Activated CD4-positive, alpha-beta T cell treated with anti-CD3 and anti-CD28 coated beads for 48 hours (primary cell): ENCODE measurements at regions not wholly inside any gene's neighbourhood (a gene's known extent, or its start where the extent isn't known, plus 50 kb on each side); places are given as distances from the start of the nearest gene placed in this dataset.
A peak's percentile ranks its signal among the peaks of the same experiment; 100 is the strongest.

Experiments used
- DNase-seq: peaks from one replicate; pipeline ENCODE4 v3.0.0-alpha.2; 2020

DNA sequence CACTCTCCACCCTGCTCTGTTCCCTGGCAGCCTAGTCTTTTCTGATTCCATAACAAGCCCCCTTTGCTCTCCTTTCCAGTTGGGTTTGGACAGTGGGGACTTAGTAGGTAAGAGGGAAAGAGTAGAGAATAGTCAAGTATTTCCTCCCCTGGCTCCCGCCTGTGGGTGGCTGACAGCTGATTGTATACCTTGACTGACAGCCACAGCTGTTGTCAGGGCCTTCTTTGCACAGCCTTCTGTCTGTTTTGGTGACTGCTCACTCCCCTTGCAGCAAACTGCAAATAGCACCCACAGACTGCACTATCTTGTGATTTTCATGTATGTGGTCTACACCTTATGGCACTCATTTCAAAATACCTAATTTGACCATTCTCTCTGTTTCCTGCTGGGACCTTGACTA is 486.3 kb downstream of the ACTR3B start:
- no peak for DNase-seq

DNA sequence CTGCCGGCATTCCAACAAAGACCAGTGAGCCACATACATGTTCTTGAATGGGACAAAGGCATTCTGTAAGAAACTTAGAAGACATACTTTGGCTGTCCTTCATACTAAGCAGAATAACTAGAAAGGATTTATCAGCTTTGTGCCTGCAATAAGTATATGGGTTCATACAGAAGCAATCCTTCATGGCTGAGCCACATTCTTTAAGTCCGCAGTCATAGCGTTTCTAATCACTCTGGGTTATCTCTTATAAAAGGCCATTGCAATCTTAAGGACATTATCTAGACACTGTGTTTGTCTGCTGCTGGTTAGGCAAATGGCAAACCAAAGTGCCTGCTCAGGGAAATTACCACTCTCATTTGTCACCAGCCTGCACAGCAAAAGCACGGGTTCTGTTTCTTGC is 488.4 kb downstream of the ACTR3B start:
- no peak for DNase-seq

DNA sequence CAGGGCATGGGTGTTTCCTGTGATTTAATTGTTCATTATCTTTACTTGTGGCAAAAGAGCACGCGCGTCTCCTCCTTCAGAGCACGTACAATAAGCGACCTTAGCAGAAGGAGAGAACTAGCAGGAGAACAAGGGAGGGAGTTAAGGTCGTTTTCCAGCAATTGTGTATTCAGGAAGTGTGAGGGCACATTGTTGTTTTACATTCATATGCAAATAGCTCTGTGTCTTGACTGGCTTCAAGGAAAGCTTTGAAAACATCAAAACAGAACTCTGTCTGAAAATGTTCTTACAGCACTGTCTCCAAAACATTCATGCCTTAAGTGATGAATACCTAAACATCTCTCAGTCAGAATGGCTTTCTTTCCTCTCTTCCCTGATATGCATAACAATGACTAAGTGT is 499.1 kb downstream of the ACTR3B start:
- DNase-seq, result no peak

DNA sequence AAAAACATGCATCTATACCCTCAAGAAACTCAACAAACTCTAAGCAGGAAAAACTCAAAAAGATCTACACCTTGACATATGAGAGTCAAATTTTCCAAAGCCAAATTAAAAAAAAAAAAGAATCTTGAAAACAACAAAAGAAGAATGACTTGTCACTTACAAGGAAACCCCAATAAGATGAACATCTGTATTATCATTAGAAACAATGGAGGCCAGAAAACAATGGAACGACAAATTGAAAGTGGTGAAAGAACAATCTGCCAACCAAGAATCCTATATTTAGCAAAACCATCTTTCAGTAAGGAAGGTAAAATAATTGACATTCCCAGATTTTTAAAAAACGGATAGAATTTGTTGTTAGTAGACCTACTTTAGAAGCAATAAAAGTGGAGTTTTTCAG is 516.8 kb downstream of the ACTR3B start:
- no peak for DNase-seq

DNA sequence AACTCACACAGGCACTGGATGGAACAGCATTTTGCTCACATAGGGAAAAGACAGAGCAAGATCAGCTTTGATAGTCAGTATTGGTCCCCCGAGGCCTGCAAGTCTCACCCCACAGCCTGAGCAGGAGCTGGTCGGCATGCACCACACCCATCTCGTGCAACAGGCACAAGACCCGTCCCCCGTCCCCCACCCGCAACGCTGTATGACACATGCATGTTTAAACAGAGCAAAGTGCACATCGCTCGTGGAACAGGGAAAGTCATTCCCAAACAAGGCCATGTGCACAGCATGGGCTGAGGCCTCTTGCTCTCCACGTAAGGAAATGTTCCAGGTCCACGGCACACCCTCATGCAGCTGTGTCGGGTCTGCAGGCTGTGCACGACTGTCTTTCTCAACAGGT is 527.2 kb downstream of the ACTR3B start:
- no peak for DNase-seq

DNA sequence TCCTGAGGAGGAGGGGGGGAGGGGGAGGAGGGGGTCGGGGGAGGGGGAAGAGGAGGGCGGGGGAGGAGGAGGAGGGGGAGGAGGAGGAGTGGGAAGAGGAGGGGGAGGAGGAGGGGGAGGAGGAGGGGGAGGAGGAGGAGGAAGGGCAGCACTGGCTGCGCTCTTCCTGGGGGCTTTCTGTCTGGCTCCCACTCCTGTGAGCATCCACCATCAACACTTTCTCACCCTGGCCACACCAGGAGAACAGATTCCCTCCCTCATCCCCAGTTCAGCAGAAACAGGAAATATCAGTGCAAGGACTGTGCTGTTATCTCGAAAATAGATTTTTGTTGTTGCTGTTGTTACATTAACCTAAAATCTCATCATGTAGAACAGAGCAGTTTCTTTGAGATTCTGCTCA is 530.5 kb downstream of the ACTR3B start:
- no peak for DNase-seq

DNA sequence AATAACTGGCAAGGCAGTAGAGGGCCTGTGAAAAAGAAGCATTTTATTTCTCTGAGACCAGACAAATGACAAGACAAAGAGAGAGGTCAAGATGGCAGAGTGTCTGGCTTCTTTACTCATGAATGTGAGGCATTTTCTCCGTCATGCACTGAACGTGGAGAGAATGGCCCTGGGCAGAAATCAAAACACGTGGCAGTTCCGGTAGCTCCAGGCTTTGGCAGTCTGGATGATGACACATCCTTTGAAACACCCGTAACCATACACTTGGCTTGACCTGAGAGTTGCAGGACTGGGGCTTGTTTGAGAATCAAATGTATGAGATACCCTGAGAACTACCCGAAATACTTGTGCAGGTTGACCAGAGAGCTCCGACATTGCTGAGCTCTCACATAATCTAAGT is 537.6 kb downstream of the ACTR3B start:
- no peak for DNase-seq

DNA sequence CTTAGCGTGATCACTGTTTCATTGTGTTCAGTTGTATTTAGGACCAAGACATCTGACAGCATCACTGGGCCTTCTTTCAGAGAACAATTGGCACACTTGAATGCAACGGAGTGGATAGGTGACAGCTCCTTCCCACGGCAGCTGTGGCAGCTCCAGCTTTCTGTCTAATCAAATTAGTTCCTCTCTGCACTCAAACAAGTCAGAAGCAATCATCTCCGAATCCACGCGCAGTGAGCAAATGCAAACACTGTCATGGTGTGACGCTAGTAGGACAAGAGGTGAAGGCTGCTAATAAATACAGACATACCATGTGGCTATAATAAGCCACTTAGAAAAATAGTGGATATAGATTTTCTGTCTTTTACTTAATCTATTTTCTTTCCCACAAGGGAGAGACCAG is 542.4 kb downstream of the ACTR3B start:
- no peak for DNase-seq

DNA sequence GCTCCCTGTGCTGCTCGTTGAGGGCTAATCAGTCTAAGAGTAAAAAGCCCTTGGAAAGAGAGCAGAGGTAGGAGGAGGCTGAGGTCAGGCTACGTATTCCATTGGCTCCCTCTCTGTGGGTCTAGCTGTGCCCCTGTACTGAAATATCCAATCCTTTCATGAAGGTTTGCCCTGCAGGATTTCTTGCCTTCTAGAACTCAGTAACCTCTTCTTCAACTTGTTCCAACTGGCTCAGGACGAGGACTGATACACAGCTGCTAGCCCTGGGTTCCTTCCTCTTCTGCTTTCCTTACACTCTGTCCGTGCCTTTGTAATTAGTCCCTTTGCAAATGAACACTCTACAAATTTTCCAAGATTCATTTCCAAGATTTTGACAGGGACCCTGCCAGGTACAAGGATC is 560.5 kb downstream of the ACTR3B start:
- no peak for DNase-seq

DNA sequence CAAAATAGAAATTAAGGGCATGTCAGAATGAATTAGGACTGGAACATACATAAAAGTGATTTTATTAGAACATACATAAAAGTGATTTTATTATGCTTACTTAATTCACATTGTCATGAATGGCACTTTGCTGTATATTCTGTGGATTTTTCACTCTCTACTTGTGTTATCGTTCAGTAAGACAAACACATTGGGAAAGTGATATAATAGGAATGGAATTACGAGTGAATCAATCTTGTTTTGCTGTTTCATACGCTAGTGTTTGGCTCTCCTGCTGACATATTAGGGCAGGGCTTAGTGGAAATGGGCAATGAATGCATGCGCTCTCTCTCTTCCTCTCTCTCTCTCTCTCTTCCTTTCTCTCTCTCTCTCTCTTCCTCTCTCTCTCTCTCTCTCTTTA is 561.1 kb downstream of the ACTR3B start:
- DNase-seq, result no peak

DNA sequence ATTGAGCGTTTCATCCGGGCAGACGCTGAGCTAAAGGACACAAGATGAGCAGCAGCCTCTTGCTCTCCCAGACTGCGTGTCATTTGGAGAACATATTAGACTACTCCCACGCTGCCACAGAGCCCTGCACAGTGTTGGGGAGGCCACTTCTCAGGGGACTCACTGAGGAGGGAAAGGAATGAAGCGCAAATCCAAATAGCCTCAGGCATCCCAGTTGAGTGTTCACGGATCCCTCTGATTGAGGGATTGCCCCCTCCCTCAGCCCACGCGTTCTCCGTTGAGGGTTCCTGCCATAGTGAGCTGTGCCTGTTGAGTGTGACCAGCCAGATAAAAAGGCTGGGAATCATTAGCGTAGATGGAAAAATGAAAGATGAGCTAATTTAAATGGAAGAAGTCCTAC is 563.4 kb downstream of the ACTR3B start:
- no peak for DNase-seq

DNA sequence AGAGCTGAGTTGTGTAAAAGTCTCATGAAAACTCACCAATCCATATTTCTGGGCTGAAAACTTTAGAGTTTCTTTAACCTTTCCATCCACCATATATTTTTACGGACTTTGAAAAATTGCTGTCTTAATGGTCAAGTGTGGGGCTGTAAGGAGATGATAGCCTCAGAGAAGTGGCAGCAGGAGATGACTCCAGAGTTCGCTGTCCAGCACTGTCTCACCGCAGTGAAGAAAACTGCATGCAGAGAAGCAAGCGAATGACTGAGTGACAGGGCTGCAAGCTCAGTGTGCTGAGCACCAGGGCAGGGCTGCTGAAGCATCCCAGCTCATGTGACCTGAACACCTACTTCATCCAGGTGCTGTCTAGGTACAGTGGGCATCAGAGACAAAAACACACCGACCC is 564.5 kb downstream of the ACTR3B start:
- no peak for DNase-seq

DNA sequence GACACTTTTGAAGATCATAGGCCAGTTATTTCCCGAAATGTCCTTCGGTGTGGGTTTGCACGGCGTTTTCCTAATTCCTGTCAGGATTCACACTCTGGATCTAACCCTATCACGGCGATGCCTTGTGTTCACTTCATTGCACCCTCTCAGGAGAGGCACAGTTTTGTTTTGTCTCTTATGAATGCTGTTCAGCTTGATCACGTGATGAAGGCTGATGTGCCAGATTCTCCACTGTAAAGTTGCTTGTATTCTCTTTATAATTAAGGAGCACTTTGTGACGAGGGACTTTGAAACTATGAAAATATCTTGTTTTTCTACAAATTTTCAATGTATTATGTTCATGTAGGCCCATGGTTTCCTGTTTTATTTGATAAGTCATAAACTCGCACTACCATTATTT is 568.1 kb downstream of the ACTR3B start:
- DNase-seq, result no peak

DNA sequence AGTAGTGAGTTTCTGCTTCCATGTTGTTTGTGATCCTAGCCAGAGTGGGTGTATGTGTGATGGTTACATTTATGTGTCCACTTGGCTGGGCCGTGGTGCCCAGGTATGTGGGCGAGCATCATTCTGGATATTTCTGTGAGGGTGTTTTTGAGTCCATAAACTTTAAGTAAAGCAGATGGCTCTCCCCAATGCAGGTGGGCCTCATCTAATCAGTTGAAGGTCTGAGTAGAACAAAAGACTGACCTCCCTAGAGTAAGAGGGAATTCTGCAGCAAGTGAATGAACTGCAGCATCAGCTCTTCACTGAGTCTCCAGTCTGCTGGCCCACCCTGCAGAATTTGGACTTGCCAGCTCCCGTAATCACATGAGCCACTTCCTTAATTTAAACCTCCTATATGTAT is 571.9 kb downstream of the ACTR3B start:
- DNase-seq, result no peak

DNA sequence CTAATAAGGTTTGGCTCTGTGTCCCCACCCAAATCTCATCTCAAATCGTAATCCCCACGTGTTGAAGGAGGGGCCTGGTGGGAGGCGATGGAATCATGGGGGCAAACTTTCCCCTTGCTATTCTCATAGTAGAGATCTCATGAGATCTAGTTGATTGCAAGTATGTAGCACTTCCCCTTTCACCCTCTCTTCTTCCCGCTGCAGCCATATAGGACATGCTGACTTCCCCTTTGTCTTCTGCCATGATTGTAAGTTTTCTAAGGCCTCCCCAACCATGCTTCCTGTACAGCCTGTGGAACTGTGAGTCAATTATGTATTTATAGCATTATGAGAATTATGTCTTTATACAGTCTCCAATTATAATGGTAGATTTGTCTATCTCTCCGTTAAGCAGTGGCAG is 594.5 kb downstream of the ACTR3B start:
- DNase-seq, result no peak

DNA sequence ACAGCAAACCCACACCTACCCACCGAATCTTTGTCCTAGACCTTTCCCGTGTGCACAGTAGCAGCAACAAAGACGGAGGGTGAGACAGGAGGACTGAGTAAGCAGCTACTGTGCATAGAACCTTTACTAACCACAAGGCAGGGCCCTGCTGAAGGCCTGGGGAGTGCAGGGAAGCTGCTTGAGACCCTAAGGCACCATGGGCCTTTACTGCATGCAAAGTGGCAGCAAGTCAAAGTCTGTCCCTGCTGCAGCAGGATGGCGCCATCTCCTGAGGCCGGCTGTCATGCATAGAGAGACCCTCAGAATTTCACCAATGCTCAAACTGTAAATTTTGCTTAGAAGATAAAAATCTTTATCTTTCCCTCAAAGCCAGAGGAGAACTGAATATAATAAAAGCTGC is 610.5 kb downstream of the ACTR3B start:
- no peak for DNase-seq

DNA sequence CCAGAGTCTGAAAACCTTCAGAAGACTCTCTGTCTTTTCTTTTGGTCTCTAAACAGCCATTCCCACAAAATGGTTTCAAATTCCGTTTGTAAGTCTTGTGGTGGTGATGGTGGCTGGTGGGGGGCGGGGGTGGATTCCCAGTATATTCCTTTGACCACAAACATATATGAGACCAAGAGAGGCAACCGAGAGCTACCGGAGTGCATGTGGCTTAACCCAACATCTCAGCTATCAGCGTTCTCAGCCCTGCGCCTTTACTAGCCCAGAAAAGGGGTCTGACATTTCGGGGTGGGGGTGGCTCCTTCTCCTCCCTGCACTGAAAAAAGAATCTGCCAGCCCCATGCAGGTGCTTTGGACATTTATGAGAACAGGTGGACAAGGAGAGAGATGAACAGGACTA is 621.1 kb downstream of the ACTR3B start:
- DNase-seq, result no peak

DNA sequence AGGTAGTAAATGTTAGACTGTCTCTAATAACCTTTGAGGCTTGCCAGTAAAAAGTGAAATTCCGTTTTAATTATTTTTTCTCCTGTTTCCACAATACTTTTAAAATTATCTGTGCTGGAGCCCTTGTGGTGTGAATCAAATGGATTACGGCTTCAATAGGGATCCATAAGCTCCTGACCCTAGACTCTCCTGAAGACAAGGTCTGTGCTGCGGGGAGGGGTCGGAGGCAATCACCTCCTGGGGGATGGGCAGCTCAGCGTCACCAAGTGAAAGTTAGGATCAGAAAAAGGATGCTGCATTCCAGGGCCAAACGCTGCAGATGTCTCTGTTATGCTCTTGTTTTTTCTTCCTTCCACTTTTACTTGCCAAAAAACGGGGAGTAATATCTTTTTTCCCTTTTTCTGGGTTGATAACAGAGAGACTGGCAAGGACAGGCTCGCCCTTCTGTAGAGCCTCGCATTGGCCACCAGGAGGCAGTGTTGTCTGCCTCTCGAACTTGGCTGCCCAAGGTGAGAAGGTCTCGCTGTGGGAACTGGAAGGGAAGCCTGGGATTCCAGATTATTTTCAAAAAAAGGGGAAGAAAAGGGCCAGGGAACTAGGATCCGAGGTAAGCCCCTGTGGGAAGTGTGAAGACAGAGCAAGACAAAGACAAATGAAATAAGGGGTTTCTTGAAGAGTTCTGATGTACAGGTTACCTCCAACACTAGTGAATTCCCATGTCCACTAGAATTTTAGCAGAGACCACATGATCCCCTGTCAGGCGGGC is 621.9 kb downstream of the ACTR3B start:
- peak; percentile 24 for DNase-seq

DNA sequence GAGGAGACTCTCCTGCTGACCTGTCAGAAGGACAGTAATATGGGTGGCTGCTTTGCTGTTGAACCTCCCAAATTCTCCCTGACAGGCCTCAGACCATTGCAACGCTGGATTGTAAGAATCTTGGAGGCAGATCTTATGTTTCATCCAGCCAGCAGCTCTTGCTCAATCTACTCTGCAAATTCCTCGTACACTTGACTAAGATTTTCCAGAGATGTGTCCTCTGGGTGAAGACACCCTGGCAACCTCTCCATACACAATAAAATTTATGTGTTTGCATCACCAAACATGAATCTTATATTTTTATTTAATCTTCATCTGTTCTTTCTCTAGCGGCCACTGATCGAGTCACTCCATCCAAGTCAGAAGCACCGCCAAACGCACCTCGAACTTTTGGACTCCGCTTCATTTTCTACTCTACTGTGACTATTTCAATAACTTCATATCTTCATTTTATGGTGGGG is 623.1 kb downstream of the ACTR3B start:
- DNase-seq, result no peak

DNA sequence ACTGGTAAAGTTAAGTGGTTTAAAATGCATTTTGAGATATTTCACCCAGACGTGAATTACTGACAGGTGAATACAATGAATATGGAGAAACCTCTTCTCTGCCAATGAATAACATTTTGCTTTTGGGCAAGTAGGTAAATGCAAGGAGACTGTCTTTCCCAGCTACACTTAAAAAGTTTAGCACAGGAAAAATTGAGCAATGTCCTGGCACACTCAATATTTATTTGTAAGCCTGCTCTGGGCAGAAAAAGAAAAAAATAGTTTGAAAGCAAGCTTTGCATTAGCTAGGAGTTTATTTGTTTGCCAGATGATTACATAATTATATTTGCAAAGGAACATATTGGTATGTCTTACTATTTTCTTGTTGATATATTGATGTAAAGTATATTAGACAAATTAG is 624.2 kb downstream of the ACTR3B start:
- no peak for DNase-seq

DNA sequence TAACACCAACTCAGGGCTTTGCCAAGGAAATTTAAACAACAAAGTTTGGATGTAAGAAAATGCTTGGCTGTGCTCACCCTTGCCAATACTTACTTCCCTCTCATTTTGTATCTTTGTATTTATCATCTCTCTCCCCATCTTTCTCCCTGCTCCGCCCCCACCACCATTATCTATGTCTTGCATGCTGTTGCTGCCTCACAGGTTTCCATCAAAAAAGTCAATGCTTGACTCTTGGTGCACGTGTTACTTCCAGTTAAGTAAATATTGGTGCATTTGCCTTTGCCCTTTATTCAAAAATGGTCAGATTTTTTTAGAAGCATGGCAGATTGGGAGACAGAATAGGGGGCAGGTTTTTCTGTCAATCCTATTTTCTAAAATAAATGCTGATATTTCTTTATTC is 626.0 kb downstream of the ACTR3B start:
- DNase-seq, result no peak

DNA sequence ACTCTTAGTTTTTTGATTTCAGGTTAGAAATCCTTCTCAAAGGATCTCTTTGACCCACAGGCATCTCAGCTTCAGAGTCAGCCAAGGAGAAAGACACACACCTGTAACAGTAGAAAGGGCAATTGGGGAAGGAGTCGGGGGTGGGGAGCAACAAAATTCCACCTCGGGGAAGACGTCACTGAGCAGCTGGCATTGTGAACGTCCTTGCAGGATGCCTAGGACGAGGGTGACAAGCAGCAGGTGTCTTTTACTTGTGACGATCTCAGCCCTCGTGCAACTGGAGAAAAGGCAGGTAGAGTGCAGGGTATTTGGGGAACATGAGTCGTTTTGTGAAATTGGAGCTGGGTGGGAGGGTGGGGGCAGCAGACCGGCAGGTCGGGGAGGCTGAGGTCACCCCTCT is 627.0 kb downstream of the ACTR3B start:
- no peak for DNase-seq

DNA sequence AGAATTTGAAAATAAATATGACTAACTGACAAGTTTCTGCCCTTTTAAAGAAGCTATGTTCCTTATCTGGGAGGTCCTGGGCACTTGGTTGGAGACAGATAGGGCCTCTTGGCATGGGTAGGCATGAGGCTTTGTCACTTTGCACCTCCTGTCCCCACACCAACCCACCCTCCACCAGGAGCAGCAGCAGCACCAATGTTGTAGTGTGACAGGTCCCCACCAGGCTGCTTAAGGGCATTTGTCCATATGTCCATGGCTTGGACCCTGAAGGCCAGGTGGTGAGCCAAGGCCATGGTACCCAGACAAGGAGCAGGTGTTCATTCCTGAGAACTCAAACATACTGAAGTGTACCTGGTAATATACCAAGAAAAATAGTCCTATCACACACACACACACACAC is 629.1 kb downstream of the ACTR3B start:
- DNase-seq, result no peak

DNA sequence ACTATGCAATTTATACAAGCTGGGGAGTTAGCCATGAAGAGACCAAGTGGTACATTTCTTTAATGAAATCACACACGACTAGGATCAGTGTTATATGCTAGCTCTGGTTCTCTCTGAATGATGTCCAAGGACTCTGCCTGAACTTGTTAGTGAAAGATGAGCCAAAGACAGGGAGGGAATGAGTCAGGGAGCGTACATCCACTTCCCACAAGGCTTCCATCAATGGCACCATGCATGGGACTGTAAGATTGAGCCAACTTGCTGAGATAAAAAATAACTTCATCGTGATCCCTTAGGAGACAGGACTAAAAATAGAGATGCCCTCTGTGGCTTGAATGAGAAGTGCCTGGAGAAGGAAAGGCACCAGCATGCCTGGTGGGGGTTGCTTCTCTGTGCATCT is 629.7 kb downstream of the ACTR3B start:
- DNase-seq, result no peak

DNA sequence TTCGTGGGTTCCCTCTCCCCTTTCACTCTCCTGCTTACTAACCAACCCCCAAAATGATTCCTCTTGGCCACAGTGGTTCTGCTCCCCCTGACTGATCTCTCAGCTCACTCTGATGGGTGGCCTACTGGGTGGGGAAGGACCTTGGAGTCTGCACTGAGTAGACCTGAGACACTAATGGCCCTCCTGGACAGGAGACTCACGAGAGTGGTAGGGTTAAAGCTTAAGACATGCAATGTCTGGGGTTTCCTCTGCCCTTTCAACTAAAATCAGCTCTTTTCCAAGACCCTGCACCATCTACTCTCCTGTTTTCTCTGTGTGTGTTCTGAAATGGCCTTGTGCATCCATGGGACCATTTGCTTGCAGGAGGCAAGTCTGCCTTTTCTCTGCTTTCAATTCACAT is 631.4 kb downstream of the ACTR3B start:
- DNase-seq, result no peak

DNA sequence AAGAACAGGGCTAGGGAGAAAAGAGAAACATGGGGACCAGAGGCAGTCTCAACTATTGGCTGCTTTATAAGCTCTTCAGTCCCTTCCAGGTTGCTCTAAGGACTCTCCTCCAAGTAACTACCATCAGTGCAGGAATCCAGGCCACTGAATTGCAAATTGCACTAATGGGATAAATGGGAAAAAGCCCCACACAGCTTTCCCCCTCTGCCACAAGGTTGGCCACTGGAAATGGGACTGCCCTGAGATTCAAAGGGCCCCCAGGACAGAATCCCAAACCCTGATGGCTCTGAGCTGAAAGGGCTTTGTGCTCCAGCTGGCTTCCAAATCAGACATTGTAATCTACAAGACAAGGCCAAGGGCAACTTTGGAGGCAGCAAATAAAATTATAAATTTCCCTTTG is 633.2 kb downstream of the ACTR3B start:
- no peak for DNase-seq
